ENCODE measurements at regions not wholly inside any gene's neighbourhood (a gene's known extent, or its start where the extent isn't known, plus 50 kb on each side); places are given as distances from the start of the nearest gene placed in this dataset.

- no peak for DNase-seq
Measured at GRCh38 chr4:100721490-100721889, 203.7 kb upstream of the EMCN start.

- no peak for DNase-seq
Measured at GRCh38 chr4:100721077-100721476, 203.3 kb upstream of the EMCN start.

- DNase-seq = no peak
Measured at GRCh38 chr4:100716416-100716815, 198.6 kb upstream of the EMCN start.

- no peak for DNase-seq
Measured at GRCh38 chr4:100708776-100709175, 191.0 kb upstream of the EMCN start.

- no peak for DNase-seq
Measured at GRCh38 chr4:100707786-100708185, 190.0 kb upstream of the EMCN start.

GRCh38 chr4:100696531-100696930 lies 178.7 kb upstream of the EMCN start:
- no peak for DNase-seq

- no peak for DNase-seq
Measured at GRCh38 chr4:100695871-100696270, 178.0 kb upstream of the EMCN start.

- DNase-seq = no peak
Measured at GRCh38 chr4:100695039-100695654, 177.3 kb upstream of the EMCN start.

- no peak for DNase-seq
Measured at GRCh38 chr4:100694467-100694866, 176.6 kb upstream of the EMCN start.

GRCh38 chr4:100690812-100691211 lies 173.0 kb upstream of the EMCN start:
- DNase-seq = no peak

GRCh38 chr4:100688368-100688767 lies 170.5 kb upstream of the EMCN start:
- no peak for DNase-seq

- DNase-seq = no peak
Measured at GRCh38 chr4:100682477-100683218, 164.8 kb upstream of the EMCN start.

GRCh38 chr4:100681289-100681688 lies 163.5 kb upstream of the EMCN start:
- DNase-seq = no peak

GRCh38 chr4:100679926-100680325 lies 162.1 kb upstream of the EMCN start:
- no peak for DNase-seq

GRCh38 chr4:100674976-100675375 lies 157.2 kb upstream of the EMCN start:
- no peak for DNase-seq

GRCh38 chr4:100657187-100657586 lies 139.4 kb upstream of the EMCN start:
- DNase-seq = no peak

- DNase-seq = no peak
Measured at GRCh38 chr4:100651499-100652175, 133.8 kb upstream of the EMCN start.

GRCh38 chr4:100649417-100649816 lies 131.6 kb upstream of the EMCN start:
- DNase-seq = no peak

GRCh38 chr4:100644150-100644549 lies 126.3 kb upstream of the EMCN start:
- DNase-seq = no peak

GRCh38 chr4:100641336-100641735 lies 123.5 kb upstream of the EMCN start:
- DNase-seq = no peak

GRCh38 chr4:100635899-100636298 lies 118.1 kb upstream of the EMCN start:
- DNase-seq = no peak

GRCh38 chr4:100633269-100633668 lies 115.4 kb upstream of the EMCN start:
- DNase-seq = no peak

- DNase-seq = no peak
Measured at GRCh38 chr4:100632163-100632562, 114.3 kb upstream of the EMCN start.

- DNase-seq = no peak
Measured at GRCh38 chr4:100631281-100631968, 113.6 kb upstream of the EMCN start.

Data from femur (tissue), 1 donor.